Loucy (cell line): ENCODE measurements at regions not wholly inside any gene's neighbourhood (a gene's known extent, or its start where the extent isn't known, plus 50 kb on each side); places are given as distances from the start of the nearest gene placed in this dataset.

Experiments used
- H2AFZ ChIP-seq: fragments of 200-600 bp; sonication (generic); 2 replicates; pipeline ENCODE4 v1.6.0; 2016; ENCODE audit warnings: antibody characterized with exemption, mild to moderate bottlenecking, low read length, moderate library complexity
- H3F3A ChIP-seq: fragments of 200-600 bp; 2 replicates; pipeline ENCODE4 v1.6.0; 2016; ENCODE audit warnings: antibody characterized with exemption, low read depth, mild to moderate bottlenecking
- H3K27me3 ChIP-seq: fragments of 200-600 bp; sonication (generic); 2 replicates; pipeline ENCODE4 v1.6.1; 2014; ENCODE audit warnings: low read length, mild to moderate bottlenecking; ENCODE audit not compliant: insufficient read depth, poor library complexity, severe bottlenecking
- H3K36me3 ChIP-seq: fragments of 200-600 bp; sonication (generic); 2 replicates; pipeline ENCODE4 v1.6.1; 2016; ENCODE audit warnings: low read length; ENCODE audit not compliant: insufficient read depth
- H3K4me1 ChIP-seq: fragments of 200-600 bp; sonication (generic); 2 replicates; pipeline ENCODE4 v1.5.1; 2014; ENCODE audit warnings: low read length, mild to moderate bottlenecking; ENCODE audit not compliant: insufficient read depth, poor library complexity, severe bottlenecking
- H3K4me2 ChIP-seq: fragments of 200-600 bp; sonication (generic); 2 replicates; pipeline ENCODE4 v1.6.0; 2014; ENCODE audit warnings: antibody characterized with exemption, low read length, low read depth, mild to moderate bottlenecking; ENCODE audit not compliant: poor library complexity, severe bottlenecking
- H3K4me3 ChIP-seq: fragments of 200-600 bp; sonication (generic); 2 replicates; pipeline ENCODE4 v1.5.1; 2014; ENCODE audit warnings: low read length, mild to moderate bottlenecking, mixed read lengths; ENCODE audit not compliant: poor library complexity, severe bottlenecking
- H3K79me2 ChIP-seq: fragments of 200-600 bp; sonication (generic); 2 replicates; pipeline ENCODE4 v1.6.1; 2014; ENCODE audit warnings: low read length; ENCODE audit not compliant: insufficient read depth
- H3K9ac ChIP-seq: fragments of 200-600 bp; sonication (generic); 2 replicates; pipeline ENCODE4 v1.6.0; 2014; ENCODE audit warnings: mild to moderate bottlenecking, low read depth, low read length, moderate library complexity; ENCODE audit not compliant: poor library complexity, severe bottlenecking
- H3K9me2 ChIP-seq: fragments of 200-600 bp; sonication (generic); replicated peaks from 2 replicates; pipeline ENCODE4 v1.6.1; 2016; ENCODE audit warnings: low read depth, low read length, mixed read lengths
- H3K9me3 ChIP-seq: fragments of 200-600 bp; sonication (generic); 2 replicates; pipeline ENCODE4 v1.6.1; 2014; ENCODE audit warnings: mild to moderate bottlenecking, antibody characterized with exemption, low read length, low read depth; ENCODE audit not compliant: insufficient read depth
- H4K20me1 ChIP-seq: fragments of 200-600 bp; sonication (generic); 2 replicates; pipeline ENCODE4 v1.6.0; 2014; ENCODE audit warnings: antibody characterized with exemption, low read length, mild to moderate bottlenecking; ENCODE audit not compliant: insufficient read depth, poor library complexity, severe bottlenecking
- EZH2phosphoT487 ChIP-seq: fragments of 200-600 bp; IDR thresholded peaks from 2 replicates; pipeline ENCODE4 v1.6.1; 2018; ENCODE audit warnings: antibody characterized with exemption, mild to moderate bottlenecking, moderate library complexity, borderline replicate concordance
- TF ChIP-seq, protein P1 (sequence below): fragments of 200-600 bp; sonication (generic); conservative IDR thresholded peaks from 2 replicates; pipeline ENCODE4 v1.5.1; 2014; ENCODE audit warnings: mild to moderate bottlenecking, antibody characterized with exemption, low read length

DNA sequence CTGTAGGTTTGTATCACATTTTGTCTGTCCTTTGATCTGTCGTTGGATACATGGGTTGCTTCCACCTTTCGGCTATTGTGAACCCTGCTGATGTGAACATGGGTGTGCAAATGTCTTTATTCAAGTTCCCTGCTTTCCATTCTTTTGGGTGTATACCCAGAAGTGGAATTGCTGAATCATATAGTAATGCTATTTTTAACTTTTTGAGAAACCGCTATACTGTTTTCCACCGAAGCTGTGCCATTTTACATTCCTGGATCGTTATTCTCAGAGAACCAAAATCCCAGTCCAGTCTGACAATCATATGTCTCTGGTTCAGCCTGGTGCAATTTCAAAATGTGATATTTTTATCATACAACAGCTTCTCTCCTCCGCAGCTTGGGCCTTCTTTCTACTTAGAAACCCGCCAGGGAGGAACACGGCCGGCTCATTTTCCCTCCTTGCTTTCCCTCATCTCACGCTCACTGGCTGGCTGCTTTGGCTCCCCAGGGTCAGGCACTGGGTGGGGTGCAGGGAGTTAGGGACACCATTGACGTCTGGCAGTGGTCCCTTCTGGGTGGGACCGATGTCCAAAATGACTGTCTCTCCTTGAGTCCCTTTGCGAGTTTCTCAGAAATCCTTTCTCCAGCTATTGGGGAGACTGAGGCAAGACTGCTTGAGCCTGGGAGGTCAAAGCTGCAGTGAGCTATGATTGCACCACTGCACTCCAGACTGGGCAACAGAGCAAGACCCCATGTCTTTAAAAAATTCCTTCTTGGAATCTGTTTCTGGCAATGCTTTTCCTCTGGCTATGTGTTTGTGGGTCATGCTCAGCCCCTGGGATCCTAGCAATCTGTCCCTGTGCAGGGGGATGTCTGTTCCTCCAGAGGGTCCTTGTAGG lies 73.5 kb upstream of the AKT3 start:
- Histone ChIP-seq H3K36me3 (no peaks in the 10 kb centered on the region), H3K4me2 (no peak overlapping the region), H3K27me3 (no peaks in the 10 kb centered on the region), H2AFZ (no peak overlapping the region), H3F3A (no peaks in the 10 kb centered on the region), H3K4me1 (no peaks in the 10 kb centered on the region), H4K20me1 (no peaks in the 10 kb centered on the region), H3K4me3 (no peak overlapping the region), H3K9me3 (no peaks in the 10 kb centered on the region), H3K9me2 (no peaks in the 10 kb centered on the region), H3K9ac (no peak overlapping the region), H3K79me2 (no peaks in the 10 kb centered on the region)
- TF ChIP-seq, protein P1, sequence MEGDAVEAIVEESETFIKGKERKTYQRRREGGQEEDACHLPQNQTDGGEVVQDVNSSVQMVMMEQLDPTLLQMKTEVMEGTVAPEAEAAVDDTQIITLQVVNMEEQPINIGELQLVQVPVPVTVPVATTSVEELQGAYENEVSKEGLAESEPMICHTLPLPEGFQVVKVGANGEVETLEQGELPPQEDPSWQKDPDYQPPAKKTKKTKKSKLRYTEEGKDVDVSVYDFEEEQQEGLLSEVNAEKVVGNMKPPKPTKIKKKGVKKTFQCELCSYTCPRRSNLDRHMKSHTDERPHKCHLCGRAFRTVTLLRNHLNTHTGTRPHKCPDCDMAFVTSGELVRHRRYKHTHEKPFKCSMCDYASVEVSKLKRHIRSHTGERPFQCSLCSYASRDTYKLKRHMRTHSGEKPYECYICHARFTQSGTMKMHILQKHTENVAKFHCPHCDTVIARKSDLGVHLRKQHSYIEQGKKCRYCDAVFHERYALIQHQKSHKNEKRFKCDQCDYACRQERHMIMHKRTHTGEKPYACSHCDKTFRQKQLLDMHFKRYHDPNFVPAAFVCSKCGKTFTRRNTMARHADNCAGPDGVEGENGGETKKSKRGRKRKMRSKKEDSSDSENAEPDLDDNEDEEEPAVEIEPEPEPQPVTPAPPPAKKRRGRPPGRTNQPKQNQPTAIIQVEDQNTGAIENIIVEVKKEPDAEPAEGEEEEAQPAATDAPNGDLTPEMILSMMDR, result no peak
- no peak for TF ChIP-seq EZH2phosphoT487

GRCh38 chr1:243921111-243921510 lies 71.1 kb upstream of the AKT3 start:
- H3K4me2 ChIP-seq, result no peak overlapping the region

DNA sequence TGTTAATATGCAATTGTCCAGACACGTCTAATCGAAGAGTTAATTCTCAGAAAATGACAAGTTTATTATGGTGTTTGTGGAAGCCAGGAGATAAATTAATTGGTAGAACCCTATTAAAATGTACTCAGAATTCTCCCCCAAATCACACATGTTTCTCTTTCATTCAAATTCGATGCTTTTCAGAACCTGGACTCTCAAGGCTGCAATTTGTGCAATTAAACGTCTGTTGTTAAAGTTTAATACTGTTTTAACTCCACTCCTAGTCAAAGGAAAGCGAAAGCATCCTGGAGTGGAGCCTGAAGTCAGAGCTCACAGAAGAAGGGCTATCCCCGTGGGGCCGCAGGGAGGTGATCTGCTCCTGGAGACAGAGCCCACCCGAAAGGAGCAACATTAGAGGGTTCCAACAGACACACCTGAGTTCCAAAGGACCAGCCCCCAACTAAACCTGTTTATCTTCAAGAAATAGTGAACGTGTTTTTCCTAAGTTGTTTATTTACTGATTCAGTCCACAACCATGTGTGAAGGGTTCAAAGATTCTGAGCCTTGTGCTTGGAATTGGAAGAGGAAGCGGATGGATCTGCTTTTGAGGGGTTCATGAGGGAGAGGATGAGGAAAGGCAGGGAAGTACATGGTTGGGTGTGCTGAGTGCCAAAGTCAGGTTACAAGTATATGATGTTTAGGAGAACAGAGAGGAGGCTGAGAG lies 68.0 kb upstream of the AKT3 start:
- no peak overlapping the region for H3K9ac ChIP-seq
- TF ChIP-seq EZH2phosphoT487, result no peak
- TF ChIP-seq, protein P1, result no peak
- H3K79me2 ChIP-seq, result no peaks in the 10 kb centered on the region
- H3K4me3 ChIP-seq, result no peak overlapping the region
- H3K4me2 ChIP-seq, result no peak overlapping the region
- H3K9me2 ChIP-seq, result no peaks in the 10 kb centered on the region
- H3K4me1 ChIP-seq, result no peaks in the 10 kb centered on the region
- H3K9me3 ChIP-seq, result no peaks in the 10 kb centered on the region
- no peak overlapping the region for H2AFZ ChIP-seq
- no peaks in the 10 kb centered on the region for H3F3A ChIP-seq
- no peaks in the 10 kb centered on the region for H4K20me1 ChIP-seq
- H3K36me3 ChIP-seq, result no peaks in the 10 kb centered on the region
- H3K27me3 ChIP-seq, result no peaks in the 10 kb centered on the region

More at GRCh38 chr1:243921111-243921510, 71.1 kb upstream of the AKT3 start:
- H3K9me3 ChIP-seq, result no peaks in the 10 kb centered on the region
- no peaks in the 10 kb centered on the region for H3K79me2 ChIP-seq
- no peaks in the 10 kb centered on the region for H4K20me1 ChIP-seq
- no peak overlapping the region for H3K9ac ChIP-seq
- no peaks in the 10 kb centered on the region for H3F3A ChIP-seq
- no peaks in the 10 kb centered on the region for H3K4me1 ChIP-seq
- no peak overlapping the region for H3K4me3 ChIP-seq
- H3K36me3 ChIP-seq, result no peaks in the 10 kb centered on the region
- no peaks in the 10 kb centered on the region for H3K9me2 ChIP-seq
- H2AFZ ChIP-seq, result no peak overlapping the region
- no peaks in the 10 kb centered on the region for H3K27me3 ChIP-seq
- TF ChIP-seq, protein P1, result no peak
- no peak for TF ChIP-seq EZH2phosphoT487
